Peyer's patch (tissue), 4 donors: ENCODE measurements at regions not wholly inside any gene's neighbourhood (a gene's known extent, or its start where the extent isn't known, plus 50 kb on each side); places are given as distances from the start of the nearest gene placed in this dataset.

ENCODE experiments used
- DNase-seq, 3 donors: peaks; one replicate each; pipeline ENCODE4 v3.0.0-alpha.2; 2017 to 2019
- H3K27ac ChIP-seq, 4 donors: fragments of 200-600 bp; sonication (generic); one replicate each; pipeline ENCODE4 v1.5.1; 2016 to 2019
- H3K27me3 ChIP-seq, 2 donors: fragments of 200-600 bp; sonication (generic); one replicate each; pipeline ENCODE4 v1.5.1; 2019
- H3K36me3 ChIP-seq, 3 donors: fragments of 200-600 bp; sonication (generic); one replicate each; pipeline ENCODE4 v1.5.1; 2016 to 2019
- H3K4me1 ChIP-seq, 4 donors: fragments of 200-600 bp; sonication (generic); one replicate each; pipeline ENCODE4 v1.5.1; 2016 to 2019
- H3K4me3 ChIP-seq, 4 donors: fragments of 200-600 bp; sonication (generic); 1 replicate in 3 of 4; 2 replicates in 1 of 4; pipeline ENCODE4 v1.5.1; 2016 to 2019; ENCODE audit warnings: mild to moderate bottlenecking in 1 of 4
- H3K9me3 ChIP-seq, 4 donors: fragments of 200-600 bp; sonication (generic); one replicate each; pipeline ENCODE4 v1.5.1; 2016 to 2019; ENCODE audit warnings: mild to moderate bottlenecking in 1 of 4
- POLR2A ChIP-seq, 2 donors: fragments of 450-650 bp; IDR thresholded peaks; one replicate each; pipeline ENCODE4 v1.5.1; 2017; ENCODE audit warnings: antibody characterized with exemption in 2 of 2, mild to moderate bottlenecking in 2 of 2, moderate library complexity in 2 of 2
- TF ChIP-seq, protein P1 (sequence below), 6 experiments: fragments of 450-650 bp in 4 of 6; fragments of 200-600 bp in 2 of 6; sonication (generic) in 1 of 6; IDR thresholded peaks; one replicate each; pipeline ENCODE4 v1.5.1; 2017 to 2019; ENCODE audit warnings: antibody characterized with exemption in 6 of 6, mild to moderate bottlenecking in 3 of 6, moderate library complexity in 1 of 6

DNA sequence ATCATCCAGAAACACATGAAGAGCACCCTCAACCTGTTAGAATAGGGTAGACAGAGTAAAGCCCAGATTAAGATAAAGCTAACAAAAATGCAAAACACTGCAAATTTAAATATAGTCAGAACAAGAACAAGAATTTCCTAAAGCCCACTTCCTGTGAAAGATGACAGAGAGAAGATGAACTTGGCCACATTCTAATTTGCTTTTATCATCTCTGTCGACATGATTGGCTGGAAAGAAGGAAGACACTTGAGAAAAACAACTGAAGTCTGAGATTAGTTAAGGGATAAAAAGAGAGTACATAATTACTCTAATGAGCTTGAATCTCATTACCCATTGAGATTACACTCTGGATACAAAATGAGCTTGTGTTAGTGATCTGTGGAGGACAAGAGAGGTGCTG lies 537.6 kb downstream of the KLF5 start:
- no peaks in the 10 kb centered on the region for H3K9me3 ChIP-seq
- TF ChIP-seq, protein P1, sequence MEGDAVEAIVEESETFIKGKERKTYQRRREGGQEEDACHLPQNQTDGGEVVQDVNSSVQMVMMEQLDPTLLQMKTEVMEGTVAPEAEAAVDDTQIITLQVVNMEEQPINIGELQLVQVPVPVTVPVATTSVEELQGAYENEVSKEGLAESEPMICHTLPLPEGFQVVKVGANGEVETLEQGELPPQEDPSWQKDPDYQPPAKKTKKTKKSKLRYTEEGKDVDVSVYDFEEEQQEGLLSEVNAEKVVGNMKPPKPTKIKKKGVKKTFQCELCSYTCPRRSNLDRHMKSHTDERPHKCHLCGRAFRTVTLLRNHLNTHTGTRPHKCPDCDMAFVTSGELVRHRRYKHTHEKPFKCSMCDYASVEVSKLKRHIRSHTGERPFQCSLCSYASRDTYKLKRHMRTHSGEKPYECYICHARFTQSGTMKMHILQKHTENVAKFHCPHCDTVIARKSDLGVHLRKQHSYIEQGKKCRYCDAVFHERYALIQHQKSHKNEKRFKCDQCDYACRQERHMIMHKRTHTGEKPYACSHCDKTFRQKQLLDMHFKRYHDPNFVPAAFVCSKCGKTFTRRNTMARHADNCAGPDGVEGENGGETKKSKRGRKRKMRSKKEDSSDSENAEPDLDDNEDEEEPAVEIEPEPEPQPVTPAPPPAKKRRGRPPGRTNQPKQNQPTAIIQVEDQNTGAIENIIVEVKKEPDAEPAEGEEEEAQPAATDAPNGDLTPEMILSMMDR (IDR thresholded peaks at IDR 0.05) = no peak
- no peak for TF ChIP-seq POLR2A (IDR thresholded peaks at IDR 0.05)
- no peaks in the 10 kb centered on the region for H3K27me3 ChIP-seq
- H3K4me3 ChIP-seq = no peak overlapping the region
- H3K4me1 ChIP-seq = no peaks in the 10 kb centered on the region
- H3K27ac ChIP-seq = no peak overlapping the region
- no peak for DNase-seq
- no peaks in the 10 kb centered on the region for H3K36me3 ChIP-seq

DNA sequence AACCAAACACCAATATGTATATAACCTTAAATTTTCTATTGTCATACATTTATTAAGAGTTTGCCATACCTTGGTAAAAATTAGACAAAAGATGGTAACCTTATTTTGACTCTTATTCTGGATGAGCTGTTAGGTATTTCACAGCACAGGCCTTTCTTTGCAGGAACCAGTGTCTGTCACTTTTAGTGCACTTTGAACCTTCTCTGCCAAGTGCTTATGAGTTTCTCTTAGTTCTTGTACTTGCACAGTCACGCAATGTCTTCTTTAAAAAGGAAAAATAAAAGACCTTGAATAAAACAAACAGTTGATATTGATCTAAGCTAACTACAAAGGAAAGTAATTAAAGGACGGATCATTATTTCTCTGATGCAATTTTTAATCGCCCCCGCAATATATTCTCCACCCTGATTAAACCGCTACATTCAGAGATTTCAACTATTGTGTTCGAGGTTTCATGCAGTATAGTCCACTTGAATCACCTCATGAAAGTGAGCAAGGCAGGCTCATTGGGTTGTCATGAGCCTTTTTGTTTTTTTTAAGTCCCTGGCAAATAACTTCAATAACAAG lies 534.5 kb downstream of the KLF5 start:
- DNase-seq = no peak
- no peaks in the 10 kb centered on the region for H3K4me1 ChIP-seq
- H3K27me3 ChIP-seq = no peaks in the 10 kb centered on the region
- no peak overlapping the region for H3K4me3 ChIP-seq
- H3K9me3 ChIP-seq = no peaks in the 10 kb centered on the region
- H3K36me3 ChIP-seq = no peaks in the 10 kb centered on the region
- H3K27ac ChIP-seq = peak overlapping the region in 1 of 4 donors; percentile 13
- TF ChIP-seq, protein P1 (IDR thresholded peaks at IDR 0.05) = no peak
- TF ChIP-seq POLR2A (IDR thresholded peaks at IDR 0.05) = no peak

DNA sequence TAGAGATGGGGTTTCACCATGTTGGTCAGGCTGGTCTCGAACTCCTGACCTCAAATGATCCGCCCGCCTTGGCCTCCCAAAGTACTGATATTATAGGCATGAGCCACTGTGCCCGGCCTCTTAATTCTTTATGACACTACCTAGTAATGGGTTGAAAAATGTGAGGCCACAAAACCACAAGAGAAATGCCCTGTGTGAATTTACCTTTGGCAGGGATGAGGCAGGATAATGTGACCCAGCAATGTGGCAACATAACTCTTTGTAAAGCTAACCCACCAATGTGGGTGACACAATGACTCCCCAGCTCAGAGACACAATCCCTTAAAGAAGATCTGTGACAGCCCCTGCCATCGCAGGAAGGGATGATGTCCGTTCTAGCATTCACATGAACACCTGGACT lies 533.1 kb downstream of the KLF5 start:
- no peak for DNase-seq
- H3K9me3 ChIP-seq = no peaks in the 10 kb centered on the region
- H3K36me3 ChIP-seq = no peaks in the 10 kb centered on the region
- TF ChIP-seq POLR2A (IDR thresholded peaks at IDR 0.05) = no peak
- TF ChIP-seq, protein P1 (IDR thresholded peaks at IDR 0.05) = no peak
- H3K4me3 ChIP-seq = no peak overlapping the region
- H3K4me1 ChIP-seq = no peaks in the 10 kb centered on the region
- no peaks in the 10 kb centered on the region for H3K27me3 ChIP-seq
- no peak overlapping the region for H3K27ac ChIP-seq

DNA sequence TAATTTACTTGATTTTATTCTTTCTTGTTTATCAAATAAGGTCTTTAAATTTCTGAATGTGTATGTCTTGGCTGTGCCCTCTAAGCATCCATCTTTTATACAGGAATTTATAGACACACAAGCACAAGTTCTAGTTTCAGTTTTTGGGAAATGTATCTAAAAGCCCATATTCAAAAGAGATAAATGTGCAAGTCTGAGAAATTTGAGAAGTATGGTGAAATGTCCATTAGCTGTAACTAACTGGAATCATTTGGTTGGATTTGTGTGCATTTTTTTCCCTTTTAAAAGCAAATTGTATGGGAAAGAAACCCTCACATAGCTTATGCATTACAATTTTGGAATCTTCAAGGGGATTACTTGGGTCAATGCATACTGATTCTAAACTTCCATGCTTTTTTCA lies 532.0 kb downstream of the KLF5 start:
- Histone ChIP-seq H3K36me3 (no peaks in the 10 kb centered on the region), H3K4me1 (no peaks in the 10 kb centered on the region), H3K27ac (no peak overlapping the region), H3K9me3 (no peaks in the 10 kb centered on the region), H3K4me3 (no peak overlapping the region), H3K27me3 (no peaks in the 10 kb centered on the region)
- no peak for TF ChIP-seq POLR2A (IDR thresholded peaks at IDR 0.05)
- TF ChIP-seq, protein P1 (IDR thresholded peaks at IDR 0.05) = no peak
- no peak for DNase-seq

DNA sequence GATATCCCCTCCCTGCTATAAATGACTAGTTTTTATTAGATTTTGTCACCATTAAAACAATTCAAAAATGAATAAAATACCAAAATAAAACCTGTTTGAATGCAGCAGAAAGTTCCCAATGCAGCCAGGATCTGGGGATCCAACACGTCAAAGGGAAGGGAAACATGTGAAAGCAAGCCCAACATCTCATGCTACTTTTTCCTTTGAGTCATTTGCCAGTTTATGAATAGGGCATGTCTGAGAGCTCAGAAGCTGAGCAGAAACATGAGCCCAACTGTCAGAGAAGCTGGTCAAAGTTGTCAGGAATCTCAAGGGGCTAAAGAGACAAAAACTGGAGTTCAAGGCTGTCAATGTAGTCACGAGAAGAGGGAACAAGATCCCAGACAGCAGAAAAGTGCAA lies 526.4 kb downstream of the KLF5 start:
- H3K9me3 ChIP-seq = no peaks in the 10 kb centered on the region
- DNase-seq = no peak
- H3K27ac ChIP-seq = no peak overlapping the region
- no peaks in the 10 kb centered on the region for H3K27me3 ChIP-seq
- H3K4me1 ChIP-seq = peaks cover 0 to 6% (median 0%) of the 10 kb centered on the region in 4 donors
- H3K4me3 ChIP-seq = no peak overlapping the region
- H3K36me3 ChIP-seq = no peaks in the 10 kb centered on the region
- no peak for TF ChIP-seq POLR2A (IDR thresholded peaks at IDR 0.05)
- TF ChIP-seq, protein P1 (IDR thresholded peaks at IDR 0.05) = no peak

DNA sequence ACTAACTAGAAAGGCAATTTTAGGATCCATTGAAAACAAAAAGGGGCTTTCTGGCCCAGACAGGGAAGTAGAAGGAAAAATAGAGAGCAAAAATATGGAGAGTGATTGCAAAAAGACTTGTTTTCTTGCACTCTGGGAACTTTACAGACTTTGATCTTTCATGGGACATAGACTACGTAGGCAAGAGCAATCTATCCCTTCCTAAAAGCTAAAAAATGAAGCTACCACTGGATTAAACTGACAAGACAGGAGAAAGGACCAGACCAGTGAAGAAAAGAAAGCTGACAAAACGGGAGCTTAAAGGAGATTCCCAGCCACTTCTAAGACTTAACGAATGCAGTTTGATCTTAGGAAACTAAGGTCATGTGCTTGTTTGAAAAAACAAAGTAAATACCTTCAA lies 524.5 kb downstream of the KLF5 start:
- no peaks in the 10 kb centered on the region for H3K36me3 ChIP-seq
- no peak for DNase-seq
- peaks cover 0 to 6% (median 2%) of the 10 kb centered on the region in 4 donors for H3K4me1 ChIP-seq
- TF ChIP-seq POLR2A (IDR thresholded peaks at IDR 0.05) = no peak
- TF ChIP-seq, protein P1 (IDR thresholded peaks at IDR 0.05) = no peak
- no peaks in the 10 kb centered on the region for H3K9me3 ChIP-seq
- no peak overlapping the region for H3K4me3 ChIP-seq
- H3K27me3 ChIP-seq = no peaks in the 10 kb centered on the region
- no peak overlapping the region for H3K27ac ChIP-seq
